GM19240 (cell line): ENCODE measurements at regions not wholly inside any gene's neighbourhood (a gene's known extent, or its start where the extent isn't known, plus 50 kb on each side); places are given as distances from the start of the nearest gene placed in this dataset.

Experiments used
- DNase-seq: peaks from one replicate; pipeline ENCODE4 v3.0.0; 2011; ENCODE audit warnings: low spot score; ENCODE audit not compliant: insufficient read length

GRCh38 chr1:147811273-147811672 is 50.9 kb upstream of the GJA5 start:
- DNase-seq = no peak

- no peak for DNase-seq
These were observed 51.3 kb upstream of the GJA5 start for GRCh38 chr1:147811751-147812150.

DNA sequence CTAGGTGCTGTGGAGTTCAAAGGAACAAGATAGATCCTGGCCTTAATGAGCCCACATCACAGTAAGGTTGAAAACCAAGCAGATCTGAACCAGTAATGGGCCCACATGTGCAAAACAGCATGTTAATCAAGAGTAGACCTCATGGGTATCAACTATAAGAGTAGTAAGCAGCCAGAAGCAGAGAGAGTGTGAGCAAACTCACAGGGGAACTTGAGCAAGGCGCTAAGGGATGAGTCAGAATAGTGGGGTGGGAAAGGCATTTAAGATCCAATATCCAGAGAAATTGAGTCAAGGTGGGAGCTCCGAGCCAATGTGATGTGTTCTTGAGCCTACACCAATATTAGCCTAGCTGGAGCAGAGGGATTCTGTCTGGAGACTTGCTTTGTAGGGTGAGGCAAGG is 52.4 kb upstream of the GJA5 start:
- no peak for DNase-seq

DNA sequence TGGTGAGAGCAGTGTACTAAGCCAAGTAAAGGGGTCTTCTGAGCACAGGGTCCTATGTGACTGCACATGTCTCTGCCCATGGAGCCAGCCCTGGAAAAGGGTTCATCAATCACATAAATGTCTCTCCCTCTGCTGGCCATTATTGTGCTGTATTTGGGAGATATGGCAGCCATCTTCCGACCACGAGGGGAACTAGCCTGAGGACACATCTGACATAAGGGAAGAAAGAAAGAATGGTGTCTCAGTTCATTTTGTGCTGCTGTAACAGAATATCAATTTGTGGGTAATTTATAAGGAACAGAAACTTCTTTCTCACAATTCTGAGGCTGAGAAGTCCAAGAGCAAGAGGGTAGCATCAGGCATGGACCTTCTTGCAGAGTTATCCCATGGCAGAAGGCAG is 55.1 kb upstream of the GJA5 start:
- DNase-seq = no peak

DNA sequence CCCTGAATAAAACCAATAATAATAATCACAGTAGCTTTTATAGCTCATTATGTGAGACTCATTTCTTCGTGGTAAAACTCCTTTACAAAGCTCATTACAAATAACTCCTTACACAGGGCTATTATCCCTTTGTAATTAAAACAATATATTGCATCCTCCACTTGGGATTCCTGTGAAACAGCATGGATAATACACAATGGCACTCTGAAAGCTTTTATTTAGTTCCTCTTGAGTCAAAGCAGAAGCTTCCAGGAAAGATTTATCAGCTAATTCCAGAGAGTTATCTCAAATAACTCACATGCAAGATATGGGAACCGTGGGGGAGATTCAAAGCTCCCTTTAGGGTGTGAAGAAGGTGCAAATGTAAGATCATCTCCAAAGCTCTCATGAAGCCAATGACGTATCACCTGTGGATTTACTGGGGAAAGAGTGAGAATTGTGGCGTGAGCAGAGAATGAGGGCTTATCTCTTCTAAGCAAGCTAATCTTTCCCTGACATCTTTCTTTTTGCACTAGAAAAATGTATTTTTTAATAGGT is 60.4 kb upstream of the GJA5 start:
- no peak for DNase-seq

DNA sequence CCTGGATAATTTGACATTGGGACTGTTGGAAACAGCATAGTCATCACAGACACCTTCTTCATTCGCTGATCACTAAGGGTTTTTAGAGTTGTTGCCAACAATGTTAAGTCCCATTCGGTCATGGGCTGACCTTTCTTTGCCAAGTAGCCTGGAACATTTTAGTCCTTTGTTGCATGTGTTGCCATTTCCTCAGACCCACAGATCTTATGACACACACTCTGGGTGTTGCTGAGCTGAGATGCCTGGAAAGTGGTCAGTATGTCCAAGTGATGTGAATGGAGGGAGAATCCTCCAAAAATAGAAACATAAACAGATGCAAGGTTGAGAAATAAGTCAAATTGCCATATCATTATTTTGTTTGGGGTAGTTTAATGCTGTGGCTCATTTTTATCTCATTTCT is 61.5 kb upstream of the GJA5 start:
- DNase-seq = no peak

DNA sequence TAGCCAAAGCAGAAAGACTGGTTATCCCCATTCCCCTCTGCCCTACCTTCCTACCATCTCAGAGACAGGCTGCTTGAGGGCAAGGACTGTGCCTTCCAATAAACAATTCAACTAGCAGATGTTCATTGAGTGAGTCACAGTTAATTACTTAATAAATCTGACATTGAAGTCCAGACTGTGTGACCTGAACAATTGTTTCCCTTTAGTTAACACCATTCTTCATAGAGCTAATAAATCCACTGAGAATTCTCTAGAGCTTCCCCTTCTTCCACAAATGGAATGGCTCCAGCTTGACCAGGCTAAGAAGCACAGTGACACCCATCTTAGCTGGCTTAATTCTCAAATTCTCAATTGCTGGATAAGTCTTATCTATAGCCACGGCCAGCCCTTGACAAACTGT is 61.9 kb upstream of the GJA5 start:
- no peak for DNase-seq

- no peak for DNase-seq
These were observed 63.6 kb upstream of the GJA5 start for GRCh38 chr1:147824001-147824400.

DNA sequence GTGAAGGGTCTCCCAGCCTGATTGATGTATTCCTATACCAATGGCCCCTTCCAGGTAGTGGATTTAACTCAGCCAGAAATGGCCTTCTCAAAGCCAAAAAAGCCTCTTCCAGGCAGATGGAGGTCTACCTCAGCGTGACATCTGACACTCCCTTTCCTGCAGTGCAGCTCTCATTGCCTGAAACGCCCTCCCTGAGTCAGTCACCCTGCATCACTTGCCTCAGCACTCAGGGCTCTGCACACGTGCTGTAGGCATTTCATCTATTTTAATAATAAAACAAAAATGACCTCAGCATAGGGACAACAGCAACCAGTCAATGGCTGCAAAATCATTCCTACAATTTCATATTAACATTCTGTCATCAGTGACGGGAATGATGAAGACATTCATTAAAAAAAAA is 64.4 kb upstream of the GJA5 start:
- no peak for DNase-seq

- no peak for DNase-seq
These were observed 65.2 kb upstream of the GJA5 start for GRCh38 chr1:147825586-147825985.

DNA sequence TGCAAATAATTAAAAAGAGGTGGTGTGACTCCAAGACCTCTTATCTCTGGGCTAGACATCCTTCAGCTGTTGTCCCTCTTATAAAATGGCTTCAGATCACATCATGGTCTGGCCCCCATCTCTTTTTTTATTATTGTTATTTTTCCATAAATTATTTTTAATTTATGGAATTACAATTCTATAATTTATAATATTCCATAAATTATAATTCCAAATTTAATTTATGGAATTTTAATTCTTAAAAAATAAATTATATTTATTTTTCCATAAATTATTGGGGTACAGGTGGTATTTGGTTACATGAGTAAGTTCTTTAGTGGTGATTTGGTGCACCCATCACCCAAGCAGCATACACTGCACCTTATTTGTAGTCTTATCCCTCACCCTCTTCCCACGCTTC is 65.9 kb upstream of the GJA5 start:
- no peak for DNase-seq

DNA sequence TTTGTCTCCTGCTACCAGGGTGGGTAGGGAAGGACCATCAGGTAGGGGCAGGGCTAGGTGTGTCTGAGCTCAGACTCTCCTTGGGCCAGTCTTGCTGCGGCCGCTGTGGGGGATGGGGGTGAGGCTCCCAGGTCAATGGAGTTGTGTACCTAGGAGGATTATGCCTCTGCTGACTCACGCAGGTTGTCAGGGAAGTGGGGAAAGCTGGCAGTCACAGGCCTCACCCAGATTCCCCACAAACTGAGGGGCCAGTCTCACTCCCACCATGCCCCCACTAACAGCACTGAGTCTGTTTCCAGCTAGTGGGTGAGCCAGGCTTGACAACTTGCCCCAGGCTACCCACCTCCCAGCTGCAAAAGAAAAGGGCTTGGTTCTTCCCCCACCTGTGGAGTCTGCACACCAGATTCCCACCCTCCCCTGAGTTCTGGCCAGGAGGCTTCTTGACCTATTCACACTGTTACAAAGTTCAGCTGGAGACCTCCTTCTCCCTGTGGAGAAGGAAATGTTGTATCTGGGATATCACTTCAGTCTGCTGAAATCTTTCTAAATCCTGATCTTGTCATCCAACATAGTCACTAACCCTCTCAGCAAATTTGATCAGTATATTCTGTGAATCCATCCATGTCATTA is 69.2 kb upstream of the GJA8 start:
- no peak for DNase-seq

DNA sequence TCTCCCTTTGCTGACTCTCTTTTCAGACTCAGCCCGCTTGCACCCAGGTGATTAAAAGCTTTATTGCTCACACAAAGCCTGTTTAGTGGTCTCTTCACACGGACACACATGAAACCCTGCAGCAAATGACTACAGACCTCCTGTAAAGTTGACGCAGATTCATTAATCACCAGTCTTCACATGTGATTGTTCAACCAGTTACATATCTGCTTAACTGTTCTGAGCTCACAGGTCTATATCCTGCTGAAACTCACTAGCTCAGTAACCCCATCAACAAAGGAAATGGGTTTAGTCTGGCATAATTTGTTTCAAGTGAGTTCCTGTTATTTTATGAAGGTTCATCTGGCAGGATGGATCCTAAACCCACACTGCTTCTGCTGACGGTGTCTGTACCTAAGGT is 68.4 kb upstream of the GJA8 start:
- no peak for DNase-seq

- no peak for DNase-seq
These were observed 67.8 kb upstream of the GJA8 start for GRCh38 chr1:147834810-147835209.

DNA sequence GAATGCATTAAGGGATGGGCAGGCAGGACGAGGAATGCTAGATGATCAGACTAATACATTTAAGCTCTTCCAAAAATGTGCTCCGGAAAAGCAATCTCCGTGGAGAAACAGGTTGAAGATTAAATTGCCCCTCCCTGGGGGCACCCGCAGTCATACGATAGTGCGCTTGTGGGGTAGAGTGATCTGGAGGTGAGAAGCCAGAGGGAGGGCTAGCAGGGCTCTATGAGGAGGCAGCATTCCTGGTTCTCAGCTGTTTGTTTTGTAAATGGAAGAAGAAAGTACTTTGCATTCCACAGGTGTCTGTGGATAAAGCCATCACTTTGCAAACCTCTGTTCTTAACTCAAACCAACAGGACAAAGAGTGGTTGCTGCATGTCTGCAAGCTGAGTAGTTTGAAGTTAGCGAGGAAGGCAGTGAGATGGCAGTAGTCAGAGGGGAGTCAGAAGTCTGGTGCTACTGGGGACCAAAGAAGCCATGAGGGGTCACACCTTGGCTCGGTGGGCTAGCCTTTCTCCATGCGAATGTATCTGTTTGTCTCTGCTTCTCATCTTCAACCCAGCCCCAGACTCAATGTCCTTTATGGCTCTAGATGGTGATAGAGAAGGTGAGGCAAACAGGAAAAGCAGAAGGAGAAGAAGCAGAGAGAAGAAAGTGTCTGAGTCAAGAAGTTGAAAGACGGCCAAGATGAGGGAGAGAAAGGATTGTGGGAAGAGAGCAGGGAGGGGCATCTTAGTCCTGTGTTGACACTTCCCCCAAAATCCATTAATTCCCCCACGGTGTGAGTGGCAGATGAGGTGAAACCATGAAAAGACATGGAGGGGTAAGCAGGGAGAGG is 65.2 kb upstream of the GJA8 start:
- DNase-seq = no peak

DNA sequence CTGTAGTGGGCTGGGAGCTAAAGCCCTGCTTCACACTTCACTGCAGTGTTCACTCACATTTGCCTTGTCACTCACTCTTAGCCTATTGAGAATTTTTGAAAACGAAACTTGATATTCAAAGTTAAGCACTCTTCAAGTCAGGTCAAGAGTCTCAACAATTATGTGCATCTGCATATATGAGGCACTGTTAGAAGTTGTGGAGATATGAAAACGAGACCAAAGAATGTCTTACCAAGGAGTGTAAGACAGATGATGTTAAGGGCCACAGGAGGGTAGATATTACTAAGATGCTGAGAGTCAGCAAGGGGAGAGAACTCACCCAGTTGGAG is 64.7 kb upstream of the GJA8 start:
- DNase-seq = no peak

- peak; percentile 4 for DNase-seq
These were observed 61.7 kb upstream of the GJA8 start for GRCh38 chr1:147840909-147841308.

- no peak for DNase-seq
These were observed 60.0 kb upstream of the GJA8 start for GRCh38 chr1:147842578-147842977.

- DNase-seq = no peak
These were observed 59.1 kb upstream of the GJA8 start for GRCh38 chr1:147843486-147843885.

- DNase-seq = no peak
These were observed 54.8 kb upstream of the GJA8 start for GRCh38 chr1:147847831-147848230.

DNA sequence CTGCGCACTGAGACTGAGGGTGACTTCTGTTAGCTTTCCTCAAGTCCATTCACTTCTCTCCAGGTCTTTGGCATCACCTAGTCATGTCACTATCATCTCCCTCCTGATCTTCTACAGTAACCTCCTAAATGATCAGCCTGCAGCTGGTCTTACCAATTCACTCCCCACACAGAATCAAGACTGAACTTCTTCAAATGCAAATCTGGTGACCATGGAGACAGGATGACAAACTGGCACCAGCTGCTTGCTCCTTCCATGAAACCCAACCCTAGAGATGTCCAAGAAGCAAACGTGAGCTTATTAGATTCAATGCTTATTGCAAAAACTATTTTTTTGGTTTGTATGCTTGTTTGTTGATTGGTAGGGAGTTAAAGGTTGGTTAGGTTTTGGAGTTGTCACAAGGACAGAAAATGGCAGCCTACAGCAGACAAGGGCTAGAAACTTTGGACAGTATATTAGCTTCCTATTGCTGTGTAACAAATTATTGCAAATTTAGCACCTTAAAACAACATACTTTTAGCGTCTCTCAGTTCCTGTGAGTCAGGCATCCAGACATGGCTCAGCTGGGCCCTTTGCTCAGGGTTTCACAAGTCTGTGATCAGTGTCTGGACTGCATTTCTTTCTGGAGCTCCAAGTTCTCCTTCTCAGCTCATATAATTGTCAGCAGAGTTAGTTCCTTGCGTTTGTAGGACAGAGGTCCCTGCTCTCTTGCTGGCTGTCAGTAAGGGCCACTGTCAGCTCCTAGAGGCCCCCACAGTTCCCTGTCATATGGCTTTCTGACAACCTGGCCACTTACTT is 53.3 kb upstream of the GJA8 start:
- DNase-seq = no peak

DNA sequence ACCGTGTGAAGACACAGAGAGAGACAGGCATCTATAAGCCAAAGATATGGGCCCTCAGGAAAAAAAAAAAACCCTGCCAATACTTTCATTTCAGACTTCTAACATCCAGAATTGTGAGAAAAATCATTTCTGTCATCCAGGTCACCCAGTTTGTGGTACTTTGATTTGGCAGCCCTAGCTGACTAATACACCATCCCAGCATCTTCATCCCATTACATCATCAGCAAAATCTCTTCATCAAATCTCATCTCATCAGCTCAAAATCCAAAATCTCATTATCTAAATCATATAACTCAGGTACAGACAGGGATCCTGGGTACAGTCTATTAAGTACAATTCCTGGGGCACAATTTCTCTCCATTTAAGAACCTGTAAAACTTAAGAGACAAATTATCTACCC is 51.9 kb upstream of the GJA8 start:
- DNase-seq = no peak
